IMR-90 (cell line): ENCODE measurements at regions not wholly inside any gene's neighbourhood (a gene's known extent, or its start where the extent isn't known, plus 50 kb on each side); places are given as distances from the start of the nearest gene placed in this dataset.

Experiments used
- ATAC-seq: fragments of 200-7000 bp; cut with Tn5 transposase; 2 replicates; pipeline ENCODE4 v1.9.1; 2020; ENCODE audit warnings: low read depth, mild to moderate bottlenecking, moderate library complexity
- BruUV-seq: library from RNA; stranded (reverse); fragments of 400-500 nt; replicated peaks from 2 replicates; lab custom pipeline; 2021; lab: Mats Ljungman, UMichigan
- CTCF ChIA-PET: fragments of 300-600 bp; formaldehyde crosslinking; extraction: SDS; loops from one replicate; lab custom pipeline; 2021; ENCODE audit warnings: antibody characterized with exemption; lab: Yijun Ruan, JAX
- POLR2A ChIA-PET: fragments of 300-600 bp; sonication (Branson Sonifier 250); formaldehyde crosslinking; loops from one replicate; lab custom pipeline; 2022; ENCODE audit warnings: antibody characterized with exemption; ENCODE audit not compliant: unreplicated experiment; lab: Charles Lee
- DNase-seq: peaks from one replicate; pipeline ENCODE4 v3.0.0; 2013
- H2AFZ ChIP-seq: replicated peaks from 2 replicates; pipeline ENCODE3; 2013; ENCODE audit warnings: low read length, mild to moderate bottlenecking; ENCODE audit not compliant: poor library complexity
- H2AK5ac ChIP-seq: 2 replicates; pipeline ENCODE4 v1.6.1; 2013; ENCODE audit warnings: low read depth, low read length, inconsistent platforms
- H2AK9ac ChIP-seq: replicated peaks from 2 replicates; pipeline ENCODE3; 2013; ENCODE audit warnings: mild to moderate bottlenecking, low read depth, low read length, moderate library complexity; ENCODE audit not compliant: poor library complexity
- H2BK120ac ChIP-seq: 2 replicates; pipeline ENCODE4 v1.6.1; 2013; ENCODE audit warnings: low read depth, low read length, inconsistent platforms
- H2BK15ac ChIP-seq: 3 replicates; pipeline ENCODE4 v1.6.1; 2013; ENCODE audit warnings: low read depth, low read length, inconsistent platforms
- H2BK20ac ChIP-seq: 2 replicates; pipeline ENCODE4 v1.6.1; 2013; ENCODE audit warnings: low read depth, mild to moderate bottlenecking, inconsistent platforms, low read length, moderate library complexity
- H2BK5ac ChIP-seq: 2 replicates; pipeline ENCODE4 v1.6.1; 2013; ENCODE audit warnings: mild to moderate bottlenecking, low read depth, low read length, inconsistent platforms; ENCODE audit not compliant: poor library complexity, severe bottlenecking
- H3K14ac ChIP-seq: replicated peaks from 2 replicates; pipeline ENCODE4 v1.6.1; 2013; ENCODE audit warnings: low read depth, low read length, inconsistent platforms
- H3K18ac ChIP-seq: 2 replicates; pipeline ENCODE4 v1.6.1; 2013; ENCODE audit warnings: low read depth, low read length, control low read depth
- H3K23ac ChIP-seq: 2 replicates; pipeline ENCODE4 v1.6.1; 2013; ENCODE audit warnings: low read depth, low read length, inconsistent platforms
- H3K27ac ChIP-seq: 2 replicates; pipeline ENCODE4 v1.5.1; 2013; ENCODE audit warnings: mild to moderate bottlenecking, control low read depth, low read length; ENCODE audit not compliant: insufficient read depth
- H3K27me3 ChIP-seq: 2 replicates; pipeline ENCODE4 v1.6.1; 2013; ENCODE audit warnings: low read length; ENCODE audit not compliant: control insufficient read depth, insufficient read depth
- H3K36me3 ChIP-seq: 2 replicates; pipeline ENCODE4 v1.6.1; 2013; ENCODE audit warnings: low read length, mixed read lengths; ENCODE audit not compliant: control insufficient read depth, insufficient read depth
- H3K4ac ChIP-seq: 2 replicates; pipeline ENCODE4 v1.6.1; 2013; ENCODE audit warnings: low read depth, low read length, inconsistent platforms
- H3K4me1 ChIP-seq: 2 replicates; pipeline ENCODE4 v1.6.1; 2013; ENCODE audit warnings: low read length, mixed read lengths; ENCODE audit not compliant: control insufficient read depth, insufficient read depth
- H3K4me2 ChIP-seq: 2 replicates; pipeline ENCODE4 v1.6.1; 2013; ENCODE audit warnings: low read depth, mild to moderate bottlenecking, control low read depth, low read length, moderate library complexity
- H3K4me3 ChIP-seq: 2 replicates; pipeline ENCODE4 v1.5.1; 2013; ENCODE audit warnings: low read depth, mild to moderate bottlenecking, control low read depth, low read length, moderate library complexity; ENCODE audit not compliant: insufficient read depth
- H3K56ac ChIP-seq: 2 replicates; pipeline ENCODE4 v1.6.1; 2013; ENCODE audit warnings: low read length, inconsistent platforms; ENCODE audit not compliant: insufficient read depth; ENCODE audit errors: extremely low read depth
- H3K79me1 ChIP-seq, 2 experiments: 2 replicates each; pipeline ENCODE4 v1.6.1; 2013; ENCODE audit warnings: low read length in 2 of 2, inconsistent platforms in 1 of 2, low read depth in 1 of 2
- H3K9ac ChIP-seq: 2 replicates; pipeline ENCODE4 v1.6.1; 2013; ENCODE audit warnings: low read depth, low read length, control low read depth
- H3K9me1 ChIP-seq: 2 replicates; pipeline ENCODE4 v1.6.1; 2013; ENCODE audit warnings: low read length, inconsistent platforms; ENCODE audit not compliant: insufficient read depth
- H3K9me3 ChIP-seq: 2 replicates; pipeline ENCODE4 v1.6.1; 2013; ENCODE audit warnings: low read length; ENCODE audit not compliant: control insufficient read depth, insufficient read depth
- H4K20me1 ChIP-seq: 2 replicates; pipeline ENCODE4 v1.6.1; 2013; ENCODE audit warnings: low read length, inconsistent platforms; ENCODE audit not compliant: insufficient read depth
- H4K5ac ChIP-seq: 2 replicates; pipeline ENCODE4 v1.6.1; 2013; ENCODE audit warnings: mild to moderate bottlenecking, low read depth, low read length, control low read depth
- H4K8ac ChIP-seq, 2 experiments: 2 replicates each; pipeline ENCODE4 v1.6.1; 2013; ENCODE audit warnings: low read depth in 2 of 2, low read length in 2 of 2, control low read depth in 1 of 2, inconsistent platforms in 1 of 2
- H4K91ac ChIP-seq: 2 replicates; pipeline ENCODE4 v1.6.1; 2013; ENCODE audit warnings: low read depth, low read length, inconsistent platforms; ENCODE audit not compliant: insufficient read depth
- BHLHE40 ChIP-seq: fragments of 150-350 bp; IDR thresholded peaks from 2 replicates; pipeline ENCODE4 v1.6.1; 2016; ENCODE audit warnings: mild to moderate bottlenecking, low read depth, low read length
- MAFK ChIP-seq: IDR thresholded peaks from 2 replicates; pipeline ENCODE4 v1.6.1; 2012; ENCODE audit warnings: low read depth, low read length, improper control_type of control experiment
- RAD21 ChIP-seq: IDR thresholded peaks from 2 replicates; pipeline ENCODE4 v1.6.1; 2012; ENCODE audit warnings: low read length, improper control_type of control experiment
- WGBS, 2 experiments: methylation state at CpG; one replicate each; pipeline versions ENCODE4 v1.1.5 to v1.1.7; 2013; ENCODE audit warnings: missing lambda C conversion rate in 2 of 2; ENCODE audit not compliant: insufficient read length in 1 of 2; ENCODE audit errors: extremely low coverage in 2 of 2; 5-methylcytosine and 5-hydroxymethylcytosine counted together
- dilution Hi-C: fragments of 300-500 bp; cut with HindIII; formaldehyde crosslinking; loops from one replicate; pipeline ENCODE4 v1.14.3; 2018; ENCODE audit warnings: low sequenced_read_pairs; ENCODE audit not compliant: unreplicated experiment
- in situ Hi-C: fragments of 300-500 bp; cut with MboI; formaldehyde crosslinking; loops from 3 replicates; pipeline ENCODE4 v1.14.3; 2019; ENCODE audit warnings: low sequenced_read_pairs, inconsistent platforms, mixed read lengths
- intact Hi-C: fragments of 100-400 bp; cut with micrococcal nuclease; formaldehyde crosslinking; loops from 2 replicates; pipeline ENCODE4 v1.10.0; 2022
- TF ChIP-seq, protein P1 (sequence below): fragments of 150-350 bp; IDR thresholded peaks from 2 replicates; pipeline ENCODE4 v1.6.1; 2017; ENCODE audit warnings: mild to moderate bottlenecking, antibody characterized with exemption, low read length, low read depth

GRCh38 chr6:33898771-33899170 is 95.0 kb upstream of the MLN start:
- DNase-seq: no peak
- peaks cover 62% of the 10 kb centered on the region for H3K27me3 ChIP-seq

More at GRCh38 chr6:33898771-33899170, 95.0 kb upstream of the MLN start:
- no peak overlapping the region for H3K9ac ChIP-seq
- H3K4ac ChIP-seq: no peak overlapping the region
- H2AFZ ChIP-seq: no peak overlapping the region
- intact Hi-C loops: no loop called here
- no peak overlapping the region for H3K27ac ChIP-seq
- no TSS peak for BruUV-seq
- no peak overlapping the region for H2BK5ac ChIP-seq
- no peak overlapping the region for H2BK20ac ChIP-seq
- peaks cover 3% of the 10 kb centered on the region; the same call in 1 of the 2 replicates for H3K4me1 ChIP-seq
- ChIA-PET POLR2A (no interaction called here), CTCF (no interaction called here)
- no peaks in the 10 kb centered on the region for H3K9me3 ChIP-seq
- no peak overlapping the region for H2AK9ac ChIP-seq
- no peak overlapping the region for H3K23ac ChIP-seq
- H3K4me3 ChIP-seq: no peak overlapping the region
- no peaks in the 10 kb centered on the region for H3K79me1 ChIP-seq
- WGBS, 2 experiments: 100% methylated on average over 2 of the region's 3 CpGs; no CpG with 5 or more reads in 1 of the 2 experiments
- no peak overlapping the region for H3K18ac ChIP-seq
- H3K36me3 ChIP-seq: no peaks in the 10 kb centered on the region
- no peak overlapping the region for H3K4me2 ChIP-seq
- H2BK15ac ChIP-seq: no peak overlapping the region
- H3K56ac ChIP-seq: no peak overlapping the region
- no peak for ATAC-seq
- no peak overlapping the region for H4K8ac ChIP-seq
- H3K14ac ChIP-seq: no peak overlapping the region
- in situ Hi-C loops: no loop called here
- H2BK120ac ChIP-seq: no peak overlapping the region
- no peak overlapping the region for H4K5ac ChIP-seq
- no peaks in the 10 kb centered on the region for H4K20me1 ChIP-seq
- no peaks in the 10 kb centered on the region for H3K9me1 ChIP-seq
- no peak overlapping the region for H4K91ac ChIP-seq
- dilution Hi-C loops: no loop called here
- TF ChIP-seq, protein P1, sequence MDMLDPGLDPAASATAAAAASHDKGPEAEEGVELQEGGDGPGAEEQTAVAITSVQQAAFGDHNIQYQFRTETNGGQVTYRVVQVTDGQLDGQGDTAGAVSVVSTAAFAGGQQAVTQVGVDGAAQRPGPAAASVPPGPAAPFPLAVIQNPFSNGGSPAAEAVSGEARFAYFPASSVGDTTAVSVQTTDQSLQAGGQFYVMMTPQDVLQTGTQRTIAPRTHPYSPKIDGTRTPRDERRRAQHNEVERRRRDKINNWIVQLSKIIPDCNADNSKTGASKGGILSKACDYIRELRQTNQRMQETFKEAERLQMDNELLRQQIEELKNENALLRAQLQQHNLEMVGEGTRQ: no peak
- TF ChIP-seq MAFK: no peak
- no peak for TF ChIP-seq RAD21
- TF ChIP-seq BHLHE40: no peak
- H2AK5ac ChIP-seq: no peak overlapping the region
